Motor neuron (in vitro differentiated cells): ENCODE measurements at regions not wholly inside any gene's neighbourhood (a gene's known extent, or its start where the extent isn't known, plus 50 kb on each side); places are given as distances from the start of the nearest gene placed in this dataset.

Source experiments
- ATAC-seq, 8 experiments: fragments of 200-7000 bp; cut with Tn5 transposase; replicated peaks in 6 of 8; 2 replicates each; pipeline ENCODE4 v1.8.0; 2021; ENCODE audit warnings: mild to moderate bottlenecking in 8 of 8, moderate library complexity in 8 of 8
- H3K27ac ChIP-seq, 2 donors: fragments of 250-450 bp; sonication (Bioruptor Pico); 2 replicates each; pipeline ENCODE4 v1.9.0; 2021; ENCODE audit warnings: antibody characterized with exemption in 2 of 2, mild to moderate bottlenecking in 2 of 2, moderate library complexity in 1 of 2
- H3K4me1 ChIP-seq, 2 donors: fragments of 250-450 bp; sonication (Bioruptor Pico); replicated peaks in 1 of 2; 2 replicates each; pipeline ENCODE4 v1.6.1; 2021; ENCODE audit warnings: antibody characterized with exemption in 2 of 2, mild to moderate bottlenecking in 2 of 2, moderate library complexity in 1 of 2
- H3K4me3 ChIP-seq, 5 donors: fragments of 250-450 bp; sonication (Bioruptor Pico); 2 replicates each; pipeline ENCODE4 v1.9.0; 2021; ENCODE audit warnings: antibody characterized with exemption in 5 of 5, mild to moderate bottlenecking in 5 of 5, moderate library complexity in 4 of 5
- WGBS, 10 experiments: fragments of 450-650 bp; shearing (Covaris generic); methylation state at CpG; one replicate each; pipeline ENCODE4 v1.0.0; 2022; 5-methylcytosine and 5-hydroxymethylcytosine counted together
- in situ Hi-C, 9 experiments: fragments of 400-800 bp; cut with MboI; loops; one replicate each; pipeline ENCODE4 v1.15.0; 2021; ENCODE audit warnings: low sequenced_read_pairs in 9 of 9, low pct_unique_long_range_greater_than_20kb in 2 of 9; ENCODE audit not compliant: unreplicated experiment in 9 of 9

DNA sequence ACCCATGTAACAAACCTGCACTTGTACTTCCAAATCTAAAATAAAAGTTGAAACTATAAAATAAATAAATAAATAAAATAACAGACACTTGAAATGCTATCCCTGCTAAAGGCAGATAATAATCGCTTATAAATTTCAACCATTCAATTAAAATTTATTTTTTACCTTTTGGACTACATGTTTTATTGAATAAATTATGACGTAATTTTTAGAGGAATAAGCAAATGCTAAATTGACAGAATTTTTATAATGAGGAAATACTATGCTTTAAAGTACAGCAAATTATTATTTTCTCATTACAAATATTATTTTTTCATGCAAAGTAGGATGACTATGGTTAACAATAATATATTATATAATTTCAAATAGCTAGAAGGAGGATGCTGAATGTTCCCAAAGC is 658.6 kb upstream of the LMO3 start:
- no peak overlapping the region for H3K27ac ChIP-seq
- 16 to 100% (median 84%) methylated on average over 1 to 2 of the region's 2 CpGs for WGBS, 10 experiments
- no peak for ATAC-seq
- no peaks in the 10 kb centered on the region for H3K4me1 ChIP-seq
- in situ Hi-C loops: no loop called here
- H3K4me3 ChIP-seq: no peak overlapping the region

DNA sequence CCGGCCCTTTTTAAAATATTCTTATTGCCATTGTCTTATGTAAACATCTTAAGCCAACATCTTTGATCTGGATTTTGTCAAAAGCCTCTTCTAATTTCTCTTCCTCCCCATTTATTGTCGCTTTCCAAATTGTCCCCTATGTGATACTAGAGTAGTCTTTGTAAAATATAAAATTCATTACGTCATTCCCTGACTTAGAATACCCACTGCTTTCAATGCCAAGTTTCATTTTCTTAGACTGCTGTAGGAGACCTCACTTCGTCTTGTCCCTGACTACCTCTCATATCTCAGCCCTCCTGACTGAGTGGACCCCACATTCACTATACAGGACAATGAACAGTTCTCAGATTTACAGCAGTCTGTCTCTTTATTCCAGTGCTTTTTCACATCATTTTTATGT is 633.9 kb upstream of the LMO3 start:
- Histone ChIP-seq H3K4me3 (no peak overlapping the region), H3K27ac (no peak overlapping the region), H3K4me1 (no peaks in the 10 kb centered on the region)
- ATAC-seq: no peak
- in situ Hi-C loops: no loop called here
- WGBS, 10 experiments: 10 to 100% (median 60%) methylated on average over 1 to 4 of the region's 4 CpGs; no CpG with 5 or more reads in 2 of the 10 experiments

DNA sequence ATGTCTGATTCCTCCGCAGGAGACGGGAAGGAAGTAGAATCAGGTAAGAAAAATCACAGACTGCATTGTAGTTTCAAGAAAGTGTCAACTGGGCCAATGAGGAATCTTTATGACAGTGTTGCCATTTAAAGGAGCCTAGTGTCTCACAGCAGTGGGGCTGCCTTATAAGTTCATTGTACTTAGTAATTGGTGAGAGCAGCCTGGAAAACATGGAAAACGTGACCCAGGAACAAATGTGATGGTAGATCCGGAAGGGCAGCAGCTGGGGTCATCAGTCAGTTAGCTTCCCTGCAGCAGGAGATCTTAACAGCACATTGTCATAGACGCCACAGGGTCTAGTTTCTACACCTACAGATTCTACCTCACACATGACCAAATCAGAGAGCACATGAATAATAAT is 630.0 kb upstream of the LMO3 start:
- ATAC-seq: no peak
- 7 to 100% (median 88%) methylated on average over 2 to 5 of the region's 5 CpGs; no CpG with 5 or more reads in 2 of the 10 experiments for WGBS, 10 experiments
- no peaks in the 10 kb centered on the region for H3K4me1 ChIP-seq
- H3K27ac ChIP-seq: no peak overlapping the region
- in situ Hi-C loops: no loop called here
- H3K4me3 ChIP-seq: no peak overlapping the region

DNA sequence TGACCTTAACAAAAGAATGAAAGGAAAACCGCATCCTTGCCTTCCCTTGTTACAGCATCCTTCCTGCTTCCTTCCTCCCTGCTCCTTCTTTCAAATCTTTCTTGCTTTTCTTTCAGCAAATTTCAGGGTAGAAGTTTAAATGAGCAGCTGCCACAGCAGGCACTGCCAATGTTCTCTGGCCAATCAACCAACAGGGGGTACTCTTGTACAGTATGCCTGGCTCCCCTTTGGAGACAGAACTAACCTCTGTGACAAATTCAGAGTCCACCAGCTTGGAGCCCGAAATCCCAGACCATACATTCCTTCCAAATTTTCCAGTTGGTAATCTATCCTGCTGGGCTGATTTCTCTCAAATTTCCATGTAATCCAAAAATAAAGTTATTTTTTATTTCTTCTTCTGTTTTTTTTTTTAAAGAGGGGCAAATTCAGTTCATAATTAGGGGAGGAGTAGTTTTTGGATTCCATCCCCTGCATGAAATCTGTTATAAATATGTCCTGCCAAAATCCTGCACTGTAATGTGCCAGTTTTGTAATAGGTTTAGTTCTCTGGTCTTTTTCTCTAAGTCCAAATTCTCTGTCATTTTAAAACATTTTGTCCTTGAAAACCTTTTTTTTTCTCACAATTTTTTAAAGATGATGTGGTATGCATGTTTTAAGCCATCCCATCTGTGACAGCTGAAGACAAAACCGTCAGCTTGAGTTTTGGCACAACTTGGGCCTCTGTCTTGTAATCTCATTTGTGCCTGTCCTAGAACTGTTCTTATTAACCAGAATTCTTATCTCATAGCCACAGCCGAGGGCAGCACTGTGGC is 610.0 kb upstream of the LMO3 start:
- no peak overlapping the region for H3K4me3 ChIP-seq
- H3K27ac ChIP-seq: no peak overlapping the region
- 0 to 100% (median 63%) methylated on average over 1 to 4 of the region's 4 CpGs for WGBS, 10 experiments
- ATAC-seq: no peak
- in situ Hi-C loops: no loop called here
- no peaks in the 10 kb centered on the region for H3K4me1 ChIP-seq

DNA sequence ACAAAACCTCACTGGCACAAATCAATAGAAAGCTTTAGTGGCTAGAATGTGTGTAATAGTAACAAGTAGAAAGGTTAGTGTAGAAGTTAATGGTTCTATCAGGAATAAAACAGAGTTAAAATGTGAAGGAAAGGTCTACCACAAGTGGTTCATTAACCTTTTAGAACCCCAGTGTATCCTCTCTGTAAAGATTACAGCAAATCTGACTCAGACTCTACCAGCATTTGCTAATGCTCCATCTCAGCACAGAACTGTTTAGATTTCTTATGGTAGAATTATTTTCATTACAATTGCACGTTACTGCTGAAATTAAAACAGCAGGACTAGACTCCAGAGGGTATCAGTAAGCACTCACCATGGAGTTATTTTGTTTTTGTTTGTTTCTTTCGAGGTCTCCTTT is 609.0 kb upstream of the LMO3 start:
- Histone ChIP-seq H3K27ac (no peak overlapping the region), H3K4me3 (no peak overlapping the region), H3K4me1 (no peaks in the 10 kb centered on the region)
- in situ Hi-C loops: no loop called here
- 0 to 100% (median 43%) methylated on average over 1 to 2 of the region's 2 CpGs for WGBS, 10 experiments
- ATAC-seq: no peak

DNA sequence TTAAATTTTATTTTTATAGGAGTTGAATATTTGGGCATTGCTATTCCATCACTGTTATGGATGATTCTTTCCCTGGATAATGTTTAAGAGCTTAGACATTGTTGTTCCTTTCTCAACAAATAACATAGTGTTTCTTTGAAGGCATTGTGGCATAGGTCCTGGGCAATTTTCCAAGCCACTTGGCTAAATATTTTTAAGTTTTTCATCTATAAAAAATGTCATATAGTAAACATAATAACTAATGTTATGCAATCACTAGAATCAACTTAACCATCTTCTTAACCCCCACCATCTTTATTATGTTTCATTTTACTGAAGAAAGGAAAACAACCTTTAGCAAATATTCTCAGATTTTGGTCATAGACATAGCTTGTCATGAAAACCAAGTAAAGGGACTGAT is 600.6 kb upstream of the LMO3 start:
- Histone ChIP-seq H3K4me1 (no peaks in the 10 kb centered on the region), H3K4me3 (no peak overlapping the region), H3K27ac (no peak overlapping the region)
- in situ Hi-C loops: no loop called here
- ATAC-seq: no peak

DNA sequence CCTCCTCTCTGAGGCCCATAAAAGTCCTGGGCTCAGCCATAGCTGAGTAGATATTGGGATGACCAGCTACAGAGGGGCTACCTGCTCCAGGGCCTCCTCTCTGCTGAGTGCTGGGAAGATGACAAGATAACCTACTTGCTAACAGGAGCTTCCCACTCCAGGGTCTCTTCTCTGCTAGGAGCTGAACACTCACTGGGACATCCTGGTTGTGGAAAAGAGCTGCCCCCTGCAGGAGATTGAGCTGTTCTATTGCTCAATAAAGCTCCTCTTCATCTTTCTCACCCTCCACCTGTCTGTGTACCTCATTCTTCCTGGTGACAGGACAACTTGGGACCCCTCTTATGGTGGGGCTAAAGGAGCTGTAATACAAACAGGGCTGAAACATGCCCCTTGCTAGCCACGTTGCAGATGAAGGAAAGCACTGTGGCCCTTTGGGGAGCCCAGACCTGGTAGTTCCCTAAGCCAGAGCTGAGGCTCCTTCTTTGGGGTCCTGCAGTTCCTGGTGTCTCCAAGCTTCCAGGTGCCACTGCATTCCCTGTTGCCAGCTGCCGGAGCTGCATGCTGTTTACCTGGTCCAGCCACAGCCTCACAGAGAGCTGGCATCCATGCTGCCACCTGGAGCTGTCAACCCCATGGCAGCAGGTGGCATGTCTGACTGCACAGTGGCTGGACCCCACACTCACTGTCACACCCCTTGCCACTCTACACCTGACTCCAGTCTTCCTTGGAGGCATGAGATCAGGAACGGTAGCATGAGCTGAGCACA is 598.5 kb upstream of the LMO3 start:
- peak in 1 of 8 experiments; percentile 23 for ATAC-seq
- 30 to 93% (median 72%) methylated on average over 1 to 3 of the region's 3 CpGs; no CpG with 5 or more reads in 6 of the 10 experiments for WGBS, 10 experiments
- H3K27ac ChIP-seq: no peak overlapping the region
- in situ Hi-C loops: no loop called here
- no peak overlapping the region for H3K4me3 ChIP-seq
- H3K4me1 ChIP-seq: no peaks in the 10 kb centered on the region

DNA sequence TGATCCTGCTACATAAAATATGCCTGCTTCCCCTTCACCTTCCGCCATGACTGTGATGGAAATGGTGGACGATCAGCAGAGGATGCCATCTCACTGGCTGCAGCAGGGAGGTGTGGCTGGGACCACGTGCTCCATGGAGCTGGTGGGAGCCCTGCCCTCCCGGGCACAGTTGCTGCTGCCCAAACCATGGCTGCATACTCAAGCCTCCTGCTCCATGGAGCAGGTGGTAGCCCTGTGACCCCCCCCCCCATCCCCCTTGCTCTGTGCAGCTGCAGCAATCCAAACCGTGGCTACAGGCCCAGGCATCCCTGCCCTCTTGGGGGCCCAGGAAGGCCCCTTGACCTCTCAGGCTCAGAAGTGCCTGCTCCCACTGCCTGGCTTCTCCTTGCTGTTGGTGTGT is 597.5 kb upstream of the LMO3 start:
- in situ Hi-C loops: no loop called here
- Histone ChIP-seq H3K4me3 (no peak overlapping the region), H3K4me1 (no peaks in the 10 kb centered on the region), H3K27ac (no peak overlapping the region)
- WGBS, 10 experiments: 10 to 86% (median 38%) methylated on average over 1 to 3 of the region's 5 CpGs; no CpG with 5 or more reads in 6 of the 10 experiments
- ATAC-seq: no peak

DNA sequence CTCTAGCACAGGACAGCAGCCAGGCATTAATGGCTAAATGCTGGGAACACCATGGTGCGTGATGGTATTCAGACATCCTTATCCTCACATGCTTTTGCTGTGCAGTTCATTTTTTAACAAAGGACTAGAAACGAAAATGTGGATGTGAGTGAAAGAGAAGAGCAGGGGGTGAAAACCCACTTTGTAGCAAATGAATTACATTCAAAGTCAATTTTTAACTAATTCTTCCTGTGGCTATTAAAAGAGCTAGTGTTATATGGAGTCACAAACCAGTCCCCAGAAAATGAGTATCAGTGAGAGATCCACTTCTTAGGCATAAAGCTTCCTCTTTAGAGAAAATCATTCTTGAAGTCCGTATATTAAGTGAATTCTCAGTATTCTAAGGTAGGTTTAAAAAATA is 592.0 kb upstream of the LMO3 start:
- WGBS, 10 experiments: 0 to 100% (median 29%) methylated on average over 1 to 3 of the region's 3 CpGs; no CpG with 5 or more reads in 1 of the 10 experiments
- Histone ChIP-seq H3K27ac (no peak overlapping the region), H3K4me1 (no peaks in the 10 kb centered on the region), H3K4me3 (no peak overlapping the region)
- no peak for ATAC-seq
- in situ Hi-C loops: no loop called here

DNA sequence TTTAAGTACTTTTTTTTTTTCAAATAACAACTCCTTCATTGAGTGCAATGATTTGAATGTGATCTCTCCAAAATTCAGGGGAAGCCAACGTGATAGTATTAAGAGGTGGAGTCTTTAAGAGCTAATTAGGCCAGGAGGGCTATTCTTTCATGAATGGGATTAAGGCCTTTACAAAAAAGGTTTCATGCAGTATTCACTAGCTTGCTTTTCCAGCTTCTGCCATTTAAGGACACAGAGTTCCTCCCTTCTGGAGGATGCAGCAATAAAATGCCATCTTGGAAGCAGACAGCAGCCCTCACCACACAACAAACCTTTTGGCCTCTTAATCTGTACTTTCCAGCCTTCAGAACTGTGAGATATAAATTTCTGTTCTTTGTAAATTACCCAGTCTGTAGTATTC is 586.8 kb upstream of the LMO3 start:
- no peaks in the 10 kb centered on the region for H3K4me1 ChIP-seq
- in situ Hi-C loops: no loop called here
- 0 to 86% (median 43%) methylated on average over 1 of the region's 1 CpG; no CpG with 5 or more reads in 3 of the 10 experiments for WGBS, 10 experiments
- no peak overlapping the region for H3K4me3 ChIP-seq
- no peak overlapping the region for H3K27ac ChIP-seq
- no peak for ATAC-seq

DNA sequence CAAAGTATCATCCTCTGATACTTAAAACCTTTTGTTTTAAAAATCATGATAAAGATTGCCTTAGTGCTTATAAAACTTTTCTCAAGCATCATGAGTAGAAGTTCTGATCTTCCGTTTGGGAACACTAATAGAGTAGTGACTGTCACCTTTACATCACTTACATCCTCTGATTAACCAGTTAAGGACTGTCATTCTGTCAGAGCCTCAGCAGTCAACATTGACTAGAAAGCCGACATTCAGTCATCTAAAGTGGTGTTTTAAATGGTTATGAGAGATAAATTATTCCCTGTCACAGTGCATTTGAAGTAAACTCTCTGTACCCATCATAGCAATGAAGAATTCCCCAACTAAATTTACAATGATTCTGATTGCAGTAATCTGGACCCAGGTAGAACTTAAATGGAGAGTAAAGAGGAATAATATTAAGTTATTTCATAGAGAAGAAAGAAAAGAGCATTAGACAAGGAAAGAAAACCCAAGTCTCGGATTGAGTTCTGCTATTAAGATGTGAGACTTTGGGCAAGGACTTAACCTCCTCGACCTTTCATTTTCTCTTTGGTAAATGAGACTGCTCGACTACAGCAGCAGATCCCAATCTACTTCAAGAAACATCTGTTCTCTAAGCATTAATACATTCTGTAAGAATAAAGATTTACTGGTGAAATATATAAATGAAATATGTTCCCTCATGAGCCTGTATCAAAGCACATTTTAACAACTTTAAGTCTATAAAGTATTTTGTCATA is 563.9 kb upstream of the LMO3 start:
- WGBS, 10 experiments: 0 to 96% (median 70%) methylated on average over 1 to 5 of the region's 5 CpGs
- H3K27ac ChIP-seq: no peak overlapping the region
- ATAC-seq: no peak
- in situ Hi-C loops: no loop called here
- H3K4me3 ChIP-seq: no peak overlapping the region
- no peaks in the 10 kb centered on the region for H3K4me1 ChIP-seq

DNA sequence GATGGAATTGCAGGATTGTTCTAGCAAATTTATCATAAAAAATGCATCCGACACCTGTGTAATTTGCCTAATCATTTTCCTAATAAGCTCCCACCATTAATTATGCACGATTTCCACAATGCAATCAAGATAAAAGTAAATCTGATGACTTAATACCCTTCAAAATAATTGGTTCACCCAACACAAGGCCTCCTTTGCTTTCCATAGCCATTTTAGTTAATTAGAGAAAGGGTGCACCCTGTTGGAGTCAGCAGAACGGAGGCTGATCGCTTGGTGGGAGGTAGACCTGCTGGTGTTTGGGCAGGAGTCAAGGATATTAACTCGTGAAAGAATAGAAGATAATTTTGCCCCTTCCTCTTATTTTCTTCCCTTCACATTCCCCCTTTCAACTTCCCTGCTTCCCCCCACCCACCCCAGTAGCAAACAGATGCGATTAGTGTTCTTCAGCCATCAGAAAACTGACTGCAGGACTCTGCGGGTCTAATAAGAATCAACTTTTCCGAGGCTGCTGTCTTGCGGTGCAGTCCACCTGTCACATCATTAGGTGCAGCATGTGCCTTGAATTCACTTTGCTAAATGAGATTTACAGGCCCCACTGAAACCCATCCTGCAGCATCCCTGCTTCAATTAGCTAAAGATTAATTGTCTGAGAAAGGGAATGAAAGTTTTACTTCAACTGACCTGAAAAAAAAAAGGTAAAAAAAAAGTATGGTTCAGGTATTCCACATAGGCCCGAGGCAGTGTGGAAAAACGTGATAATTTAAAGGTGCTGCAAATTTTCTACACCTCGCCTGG is 553.7 kb upstream of the LMO3 start:
- Histone ChIP-seq H3K27ac (no peak overlapping the region), H3K4me1 (no peaks in the 10 kb centered on the region), H3K4me3 (no peak overlapping the region)
- ATAC-seq: no peak
- WGBS, 10 experiments: 13 to 94% (median 71%) methylated on average over 2 to 10 of the region's 12 CpGs
- in situ Hi-C loops: no loop called here

DNA sequence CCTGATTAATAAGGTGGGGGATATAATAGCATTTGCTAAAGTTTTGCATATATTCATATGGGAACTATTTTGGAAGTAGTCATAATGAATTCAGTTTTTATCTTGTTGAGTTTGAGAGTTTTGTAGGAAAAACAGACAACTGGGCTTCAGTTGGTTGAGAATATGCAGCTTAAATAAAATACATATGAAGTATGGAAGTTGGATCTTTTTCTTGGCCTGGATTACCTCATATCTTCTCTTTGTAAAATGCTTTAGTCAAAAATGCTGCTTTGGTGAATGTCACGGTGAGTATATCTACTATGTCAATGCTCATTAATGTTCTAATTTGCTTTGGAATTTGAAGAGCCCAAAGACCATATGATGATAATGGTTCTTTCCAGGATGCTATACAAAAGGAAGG is 552.2 kb upstream of the LMO3 start:
- H3K27ac ChIP-seq: no peak overlapping the region
- ATAC-seq: no peak
- H3K4me1 ChIP-seq: no peaks in the 10 kb centered on the region
- in situ Hi-C loops: no loop called here
- 0 to 100% (median 67%) methylated on average over 1 of the region's 1 CpG; no CpG with 5 or more reads in 3 of the 10 experiments for WGBS, 10 experiments
- no peak overlapping the region for H3K4me3 ChIP-seq
